Muscle layer of colon (tissue), 2 donors: ENCODE measurements at regions not wholly inside any gene's neighbourhood (a gene's known extent, or its start where the extent isn't known, plus 50 kb on each side); places are given as distances from the start of the nearest gene placed in this dataset.
"Not testable (repeated sequence)": the region's sequence is repeated elsewhere in the genome, so short reads cannot be mapped to it uniquely, and the experiment has no call there.

Experiments
- H3K27ac ChIP-seq: one replicate; pipeline ENCODE4 v1.7.0; 2013; ENCODE audit warnings: low read depth, mild to moderate bottlenecking, low read length, moderate library complexity
- H3K27me3 ChIP-seq, 2 donors: one replicate each; pipeline ENCODE4 v1.7.0; 2013; ENCODE audit warnings: low read length in 2 of 2, mild to moderate bottlenecking in 2 of 2; ENCODE audit not compliant: insufficient read depth in 2 of 2, control insufficient read depth in 1 of 2
- H3K36me3 ChIP-seq: one replicate; pipeline ENCODE4 v1.7.0; 2013; ENCODE audit warnings: mild to moderate bottlenecking, low read length; ENCODE audit not compliant: insufficient read depth
- H3K4me1 ChIP-seq: one replicate; pipeline ENCODE4 v1.7.0; 2013; ENCODE audit warnings: mild to moderate bottlenecking, low read length; ENCODE audit not compliant: insufficient read depth
- H3K4me3 ChIP-seq, 2 donors: one replicate each; pipeline ENCODE4 v1.7.0; 2013; ENCODE audit warnings: low read length in 2 of 2, low read depth in 1 of 2, mild to moderate bottlenecking in 1 of 2, moderate library complexity in 1 of 2
- H3K9ac ChIP-seq: one replicate; pipeline ENCODE4 v1.7.0; 2013; ENCODE audit warnings: low read length
- H3K9me3 ChIP-seq: one replicate; pipeline ENCODE4 v1.7.0; 2013; ENCODE audit warnings: mild to moderate bottlenecking, low read length
- donor health status: abdominal sarcoma.
- donor health status: Adenocarcinoma of cecum.

DNA sequence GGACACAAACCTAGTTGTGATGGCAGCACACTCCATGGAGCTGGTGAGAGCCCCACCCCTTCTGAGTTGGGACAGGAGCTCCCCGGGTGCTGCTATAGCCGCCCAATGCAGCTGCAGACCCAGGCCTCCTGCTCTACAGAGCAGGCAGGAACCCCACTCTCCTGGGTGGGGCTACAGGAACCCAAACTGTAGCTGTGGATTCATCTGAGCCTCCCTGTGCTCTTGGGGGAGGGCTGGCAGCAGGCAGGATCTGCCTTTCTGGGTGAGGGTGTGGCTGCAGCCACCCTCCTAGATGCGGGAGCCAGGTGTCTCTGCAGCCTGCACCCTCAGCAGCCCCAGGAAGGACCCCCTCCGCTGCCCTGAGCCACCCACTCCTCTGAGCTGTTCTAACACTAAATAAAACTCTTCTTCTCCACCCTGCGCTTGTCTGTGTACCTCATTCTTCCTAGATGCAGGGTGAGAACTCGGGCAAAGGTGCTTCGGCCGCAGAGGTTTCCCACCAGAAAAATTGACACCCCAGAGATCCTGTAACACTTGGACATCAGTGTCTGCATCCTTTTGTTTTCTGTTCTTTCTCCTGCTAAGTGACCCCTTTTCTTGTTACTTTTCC lies 55.2 kb upstream of the KIF13A start:
- H3K9ac ChIP-seq: no peak overlapping the region

DNA sequence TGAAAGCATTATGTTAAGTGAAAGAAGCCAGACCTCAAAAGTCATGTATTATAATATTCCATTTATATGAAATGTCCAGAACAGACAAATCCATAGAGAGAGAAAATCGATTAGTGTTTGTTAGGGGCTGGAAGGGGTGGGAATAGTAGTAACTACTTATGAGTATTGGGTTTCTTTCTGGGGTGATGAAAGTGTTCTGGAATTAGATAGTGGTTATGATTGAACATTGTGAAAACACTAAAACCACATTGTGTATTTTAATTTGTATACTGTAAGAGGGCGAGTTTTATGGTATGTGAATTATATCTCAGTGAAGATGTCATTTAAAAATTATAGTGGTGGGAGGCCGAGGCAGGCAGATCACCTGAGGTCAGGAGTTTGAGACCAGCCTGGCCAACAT lies 52.0 kb upstream of the KIF13A start:
- H3K4me3 ChIP-seq: no peak overlapping the region
- H3K36me3 ChIP-seq: no peaks in the 10 kb centered on the region
- H3K4me1 ChIP-seq: peaks cover 7% of the 10 kb centered on the region
- no peaks in the 10 kb centered on the region for H3K9me3 ChIP-seq
- H3K27me3 ChIP-seq: no peaks in the 10 kb centered on the region
- no peak overlapping the region for H3K27ac ChIP-seq
- no peak overlapping the region for H3K9ac ChIP-seq

More for the DNA sequence above, 55.2 kb upstream of the KIF13A start:
- peak overlapping the region; percentile 55 for H3K27ac ChIP-seq
- no peaks in the 10 kb centered on the region for H3K27me3 ChIP-seq
- peaks cover 7% of the 10 kb centered on the region for H3K4me1 ChIP-seq
- H3K36me3 ChIP-seq: no peaks in the 10 kb centered on the region
- H3K9me3 ChIP-seq: no peaks in the 10 kb centered on the region
- no peak overlapping the region for H3K4me3 ChIP-seq

DNA sequence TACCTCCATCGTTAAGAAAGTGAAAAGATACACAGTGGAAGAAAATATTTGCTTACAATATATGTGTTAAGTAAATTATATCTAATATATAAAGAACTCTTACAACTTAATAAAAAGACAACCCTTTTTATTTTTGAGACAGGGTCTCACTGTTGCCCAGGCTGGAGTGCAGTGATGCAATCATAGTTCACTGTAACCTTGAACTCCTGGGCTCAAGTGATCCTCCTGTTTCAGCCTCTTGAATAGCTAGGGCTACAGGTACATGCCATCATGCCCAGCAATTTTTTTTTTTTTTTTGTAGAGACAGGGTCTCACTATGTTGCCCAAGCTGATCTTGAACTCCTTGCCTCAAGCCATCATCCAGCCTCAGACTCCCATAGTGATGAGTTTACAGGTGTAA lies 50.8 kb upstream of the KIF13A start:
- H3K9me3 ChIP-seq, H3K4me1 ChIP-seq, H3K9ac ChIP-seq, H3K4me3 ChIP-seq, H3K27ac ChIP-seq, H3K36me3 ChIP-seq, H3K27me3 ChIP-seq: not testable (repeated sequence)
